ENCODE measurements at regions not wholly inside any gene's neighbourhood (a gene's known extent, or its start where the extent isn't known, plus 50 kb on each side); places are given as distances from the start of the nearest gene placed in this dataset.

- Histone ChIP-seq H4K91ac (ENCODE audit: insufficient read length, low read depth, low read length) (no peak overlapping the region), H4K20me1 (ENCODE audit: control insufficient read depth, insufficient read depth, insufficient read length) (no peaks in the 10 kb centered on the region), H3K23ac (ENCODE audit: insufficient read length, low read depth, low read length) (no peak overlapping the region), H2BK120ac (ENCODE audit: low read depth, low read length, poor library complexity, severe bottlenecking) (no peak overlapping the region), H3K4me1 (ENCODE audit: insufficient read depth, low read length) (peaks cover 2% of the 10 kb centered on the region), H3K14ac (ENCODE audit: insufficient read depth, low read length) (no peak overlapping the region), H3K9me3 (ENCODE audit: control insufficient read depth, low read depth, low read length) (no peaks in the 10 kb centered on the region), H2BK20ac (ENCODE audit: low read depth, low read length, poor library complexity, severe bottlenecking) (no peak overlapping the region), H3T11ph (ENCODE audit: low read length) (no peak overlapping the region), H3K23me2 (ENCODE audit: insufficient read length, low read depth, low read length, poor library complexity, severe bottlenecking) (no peaks in the 10 kb centered on the region), H3K18ac (ENCODE audit: insufficient read length, low read depth, low read length) (no peak overlapping the region), H3K56ac (ENCODE audit: insufficient read length, low read depth, low read length) (no peak overlapping the region), H3K27ac (ENCODE audit: insufficient read length, low read depth, low read length) (no peak overlapping the region), H2AK5ac (ENCODE audit: insufficient read length, low read length) (no peak overlapping the region), H2BK12ac (ENCODE audit: insufficient read length, low read depth, low read length) (no peak overlapping the region), H3K79me2 (ENCODE audit: insufficient read depth, low read length) (no peaks in the 10 kb centered on the region), H4K5ac (ENCODE audit: insufficient read length, low read depth, low read length) (no peak overlapping the region), H2BK5ac (ENCODE audit: insufficient read length, low read length) (no peak overlapping the region), H2BK15ac (ENCODE audit: low read depth, low read length) (no peak overlapping the region), H2AFZ (ENCODE audit: low read length) (no peak overlapping the region), H4K8ac (replicated peaks; ENCODE audit: insufficient read length, low read depth, low read length) (no peak overlapping the region), H3K27me3 (ENCODE audit: insufficient read depth, low read length) (no peaks in the 10 kb centered on the region), H3K79me1 (ENCODE audit: insufficient read depth, low read depth, low read length, poor library complexity, severe bottlenecking) (no peaks in the 10 kb centered on the region), H3K4ac (ENCODE audit: low read depth, low read length) (no peak overlapping the region), H3K9ac (ENCODE audit: extremely low read depth, insufficient read length, low read length) (no peak overlapping the region), H3K4me2 (ENCODE audit: insufficient read depth, insufficient read length, low read length) (no peak overlapping the region)
- no CpG with 5 or more reads among the region's 7 CpGs for WGBS (ENCODE audit: extremely low coverage, insufficient read length, low lambda C conversion rate)
- Mint-ChIP-seq H3K27ac (no peak overlapping the region; a peak in 1 of 7 replicates), H3K4me3 (no peak overlapping the region), H3K4me1 (peaks cover 31 to 37% of the 10 kb centered on the region in 2 experiments), H3K27me3 (ENCODE audit: low read depth) (no peaks in the 10 kb centered on the region), H3K36me3 (ENCODE audit: insufficient read depth in 1 of 3, low read depth in 3 of 3) (peaks cover 0 to 3% (median under 1%) of the 10 kb centered on the region in 3 experiments; a peak in 3 of 7 replicates), H3K9me3 (no peaks in the 10 kb centered on the region)
- no peak for DNase-seq
- no peak for TF ChIP-seq CTCF (conservative IDR thresholded peaks at IDR 0.05)
Measured at GRCh38 chr1:232509570-232509969, 120.4 kb downstream of the SIPA1L2 start.
